GM12864 (cell line): ENCODE measurements at regions not wholly inside any gene's neighbourhood (a gene's known extent, or its start where the extent isn't known, plus 50 kb on each side); places are given as distances from the start of the nearest gene placed in this dataset.

Experiments
- DNase-seq: peaks from one replicate; pipeline ENCODE4 v3.0.0-alpha.2; 2011; ENCODE audit warnings: low read depth
- H3K4me3 ChIP-seq: 2 replicates; pipeline ENCODE4 v1.5.1; 2011; ENCODE audit warnings: mild to moderate bottlenecking, low read depth, low read length, control low read depth
- TF ChIP-seq, protein P1 (sequence below): IDR thresholded peaks from 2 replicates; pipeline ENCODE4 v1.5.1; 2011; ENCODE audit warnings: low read depth, mild to moderate bottlenecking, moderate library complexity, low read length, control low read depth, inconsistent platforms; ENCODE audit errors: missing control alignments

DNA sequence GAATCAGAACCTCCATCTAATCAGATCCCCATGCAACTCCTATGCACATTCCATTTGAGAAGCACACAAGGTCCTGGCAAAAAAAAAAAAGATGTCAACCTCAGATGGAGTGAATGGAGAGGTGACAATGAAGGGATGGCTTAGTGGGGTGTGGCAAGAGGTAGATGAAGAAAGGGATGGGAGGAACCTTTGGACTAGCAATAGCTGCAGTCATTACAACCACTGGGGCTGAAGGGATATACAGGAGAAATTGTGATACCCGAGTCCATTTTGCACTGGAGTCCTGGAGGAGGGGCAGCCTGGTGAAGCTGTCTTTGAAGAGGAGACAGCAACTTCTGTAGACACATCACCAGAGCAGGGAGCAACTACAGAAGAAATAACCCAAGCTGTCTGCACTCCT is 219.6 kb downstream of the ENC1 start:
- no peak for DNase-seq
- no peak overlapping the region for H3K4me3 ChIP-seq
- TF ChIP-seq, protein P1, sequence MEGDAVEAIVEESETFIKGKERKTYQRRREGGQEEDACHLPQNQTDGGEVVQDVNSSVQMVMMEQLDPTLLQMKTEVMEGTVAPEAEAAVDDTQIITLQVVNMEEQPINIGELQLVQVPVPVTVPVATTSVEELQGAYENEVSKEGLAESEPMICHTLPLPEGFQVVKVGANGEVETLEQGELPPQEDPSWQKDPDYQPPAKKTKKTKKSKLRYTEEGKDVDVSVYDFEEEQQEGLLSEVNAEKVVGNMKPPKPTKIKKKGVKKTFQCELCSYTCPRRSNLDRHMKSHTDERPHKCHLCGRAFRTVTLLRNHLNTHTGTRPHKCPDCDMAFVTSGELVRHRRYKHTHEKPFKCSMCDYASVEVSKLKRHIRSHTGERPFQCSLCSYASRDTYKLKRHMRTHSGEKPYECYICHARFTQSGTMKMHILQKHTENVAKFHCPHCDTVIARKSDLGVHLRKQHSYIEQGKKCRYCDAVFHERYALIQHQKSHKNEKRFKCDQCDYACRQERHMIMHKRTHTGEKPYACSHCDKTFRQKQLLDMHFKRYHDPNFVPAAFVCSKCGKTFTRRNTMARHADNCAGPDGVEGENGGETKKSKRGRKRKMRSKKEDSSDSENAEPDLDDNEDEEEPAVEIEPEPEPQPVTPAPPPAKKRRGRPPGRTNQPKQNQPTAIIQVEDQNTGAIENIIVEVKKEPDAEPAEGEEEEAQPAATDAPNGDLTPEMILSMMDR = no peak

- no peak overlapping the region for H3K4me3 ChIP-seq
- no peak for DNase-seq
- TF ChIP-seq, protein P1 = no peak
Observed at GRCh38 chr5:74420220-74420619, 220.3 kb downstream of the ENC1 start.

DNA sequence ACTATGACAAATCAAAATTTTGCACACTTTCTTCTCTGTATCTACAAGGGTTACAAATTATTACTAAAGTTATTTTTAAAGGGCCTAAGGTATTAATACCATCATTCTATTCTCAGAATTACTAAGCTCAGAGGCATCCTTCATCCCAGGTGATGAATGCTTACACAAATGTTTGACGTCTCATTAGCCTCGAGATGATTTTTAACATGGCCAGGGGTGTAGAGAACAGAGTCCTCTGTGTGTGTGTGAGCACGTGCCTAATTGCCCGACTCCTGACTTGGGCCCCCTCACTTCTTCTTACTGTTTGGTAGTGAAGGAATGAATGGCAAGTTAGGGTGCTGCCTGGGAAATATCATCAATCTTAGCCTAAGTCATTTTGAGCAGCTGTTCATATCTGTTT is 221.1 kb downstream of the ENC1 start:
- no peak overlapping the region for H3K4me3 ChIP-seq
- TF ChIP-seq, protein P1 = no peak
- no peak for DNase-seq

- TF ChIP-seq, protein P1 = no peak
- no peak for DNase-seq
- H3K4me3 ChIP-seq = no peak overlapping the region
Observed at GRCh38 chr5:74418709-74419108, 221.8 kb downstream of the ENC1 start.

- no peak for DNase-seq
- TF ChIP-seq, protein P1 = no peak
- H3K4me3 ChIP-seq = no peak overlapping the region
Observed at GRCh38 chr5:74418261-74418660, 222.3 kb downstream of the ENC1 start.

GRCh38 chr5:74415695-74416102 is 224.8 kb downstream of the ENC1 start:
- no peak for DNase-seq
- no peak overlapping the region for H3K4me3 ChIP-seq
- TF ChIP-seq, protein P1 = no peak

- H3K4me3 ChIP-seq = no peak overlapping the region
- TF ChIP-seq, protein P1 = no peak
- DNase-seq = no peak
Observed at GRCh38 chr5:74414228-74414627, 226.3 kb downstream of the ENC1 start.
